GM10248 (cell line): ENCODE measurements at regions not wholly inside any gene's neighbourhood (a gene's known extent, or its start where the extent isn't known, plus 50 kb on each side); places are given as distances from the start of the nearest gene placed in this dataset.

Source experiments
- CTCF ChIA-PET: fragments of 300-600 bp; sonication (Branson Sonifier 250); formaldehyde crosslinking; extraction: SDS; loops from one replicate; lab custom pipeline; 2021; ENCODE audit warnings: antibody characterized with exemption; lab: Yijun Ruan, JAX
- POLR2A ChIA-PET: fragments of 350-650 bp; sonication (Branson Sonifier 250); formaldehyde crosslinking; extraction: SDS; loops from one replicate; lab custom pipeline; 2020; ENCODE audit warnings: antibody characterized with exemption; lab: Yijun Ruan, JAX
- DNase-seq: peaks from one replicate; pipeline ENCODE4 v3.0.0; 2012; ENCODE audit errors: extremely low spot score
- CTCF ChIP-seq: IDR thresholded peaks from 2 replicates; pipeline ENCODE4 v1.5.1; 2012; ENCODE audit warnings: mild to moderate bottlenecking, low read depth; ENCODE audit errors: extremely low read depth, missing control alignments, control extremely low read depth

- POLR2A ChIA-PET: no interaction called here
- TF ChIP-seq CTCF: no peak
- no peak for DNase-seq
- CTCF ChIA-PET: interaction anchor here (1.1 to 1.4 kb wide), 2 partner anchors 10 to 11 kb away, joined by 3 to 5 read pairs; no protein-coding TSS in a partner anchor
Observed at GRCh38 chr12:61188801-61189595, 1071.2 kb upstream of the USP15 start.

- POLR2A ChIA-PET: no interaction called here
- TF ChIP-seq CTCF: no peak
- DNase-seq: no peak
- CTCF ChIA-PET: interaction anchor here (1.6 kb wide), 1 partner anchor 14 kb away, joined by 4 read pairs; no protein-coding TSS in a partner anchor
Observed at GRCh38 chr12:61213646-61214045, 1046.6 kb upstream of the USP15 start.

- TF ChIP-seq CTCF: no peak
- ChIA-PET POLR2A (no interaction called here), CTCF (no interaction called here)
- no peak for DNase-seq
Observed at GRCh38 chr12:61220337-61220736, 1039.9 kb upstream of the USP15 start.

GRCh38 chr12:61232040-61232439, 1028.2 kb upstream of the USP15 start:
- TF ChIP-seq CTCF: no peak
- POLR2A ChIA-PET: no interaction called here
- DNase-seq: no peak
- CTCF ChIA-PET: no interaction called here

GRCh38 chr12:61250303-61250702, 1009.9 kb upstream of the USP15 start:
- POLR2A ChIA-PET: no interaction called here
- CTCF ChIA-PET: interaction anchor here (1.2 kb wide), 1 partner anchor 11 kb away, joined by 3 read pairs; no protein-coding TSS in a partner anchor
- TF ChIP-seq CTCF: no peak
- no peak for DNase-seq

- TF ChIP-seq CTCF: no peak
- CTCF ChIA-PET: interaction anchor here (1.2 kb wide), 1 partner anchor 11 kb away, joined by 3 read pairs; no protein-coding TSS in a partner anchor
- DNase-seq: no peak
- POLR2A ChIA-PET: no interaction called here
Observed at GRCh38 chr12:61251076-61251475, 1009.1 kb upstream of the USP15 start.
